ENCODE measurements at regions not wholly inside any gene's neighbourhood (a gene's known extent, or its start where the extent isn't known, plus 50 kb on each side); places are given as distances from the start of the nearest gene placed in this dataset.

DNA sequence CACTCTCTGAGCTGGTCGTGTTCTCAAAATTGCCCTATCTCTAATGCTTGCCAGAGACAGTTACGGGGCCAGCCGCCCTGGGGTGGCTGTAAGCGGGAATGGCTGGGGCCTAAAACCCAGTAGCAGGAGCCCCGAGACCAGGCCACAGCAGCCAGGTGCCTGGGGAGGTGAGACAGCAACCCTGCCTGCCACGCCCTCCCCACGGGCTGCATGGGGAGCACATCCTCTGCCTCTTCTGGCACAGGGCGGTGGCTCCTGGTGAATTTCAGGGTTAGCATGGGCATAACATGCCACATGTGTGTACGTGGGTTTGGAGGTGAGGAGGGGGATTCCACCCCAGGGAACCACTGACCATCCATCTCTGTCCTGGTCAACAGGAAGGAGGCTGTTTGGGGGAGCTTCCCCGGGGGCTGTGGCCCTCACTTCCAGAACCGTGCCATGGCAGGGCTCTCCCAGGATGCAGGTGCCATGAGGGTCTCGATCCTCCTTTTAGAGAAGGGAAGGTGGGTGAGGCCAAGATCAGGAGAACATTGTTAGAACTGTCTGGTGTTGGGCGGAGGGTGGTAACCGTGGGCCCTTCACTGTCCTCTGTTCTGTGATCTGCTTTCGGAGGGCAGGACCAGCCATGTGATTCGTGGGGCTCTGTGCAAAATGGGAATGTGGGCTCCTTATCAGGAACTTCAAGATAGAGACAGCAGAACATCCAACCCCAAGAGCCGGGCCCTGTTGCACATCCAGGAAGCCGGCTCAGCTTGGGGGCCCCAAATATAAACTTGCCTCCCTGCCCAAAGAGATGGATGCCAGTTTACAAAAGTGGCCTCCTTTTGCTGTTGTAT is 312.2 kb upstream of the DIO3 start:
- no peaks in the 10 kb centered on the region for H3K4me1 ChIP-seq
- DNase-seq, result no peak
- H3K4me3 ChIP-seq (ENCODE audit: low read depth, low read length), result no peak overlapping the region
- H3K36me3 ChIP-seq, result no peaks in the 10 kb centered on the region
- no peaks in the 10 kb centered on the region for H3K27me3 ChIP-seq
- TF ChIP-seq, protein P1, sequence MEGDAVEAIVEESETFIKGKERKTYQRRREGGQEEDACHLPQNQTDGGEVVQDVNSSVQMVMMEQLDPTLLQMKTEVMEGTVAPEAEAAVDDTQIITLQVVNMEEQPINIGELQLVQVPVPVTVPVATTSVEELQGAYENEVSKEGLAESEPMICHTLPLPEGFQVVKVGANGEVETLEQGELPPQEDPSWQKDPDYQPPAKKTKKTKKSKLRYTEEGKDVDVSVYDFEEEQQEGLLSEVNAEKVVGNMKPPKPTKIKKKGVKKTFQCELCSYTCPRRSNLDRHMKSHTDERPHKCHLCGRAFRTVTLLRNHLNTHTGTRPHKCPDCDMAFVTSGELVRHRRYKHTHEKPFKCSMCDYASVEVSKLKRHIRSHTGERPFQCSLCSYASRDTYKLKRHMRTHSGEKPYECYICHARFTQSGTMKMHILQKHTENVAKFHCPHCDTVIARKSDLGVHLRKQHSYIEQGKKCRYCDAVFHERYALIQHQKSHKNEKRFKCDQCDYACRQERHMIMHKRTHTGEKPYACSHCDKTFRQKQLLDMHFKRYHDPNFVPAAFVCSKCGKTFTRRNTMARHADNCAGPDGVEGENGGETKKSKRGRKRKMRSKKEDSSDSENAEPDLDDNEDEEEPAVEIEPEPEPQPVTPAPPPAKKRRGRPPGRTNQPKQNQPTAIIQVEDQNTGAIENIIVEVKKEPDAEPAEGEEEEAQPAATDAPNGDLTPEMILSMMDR (IDR thresholded peaks at IDR 0.05; ENCODE audit: low read depth, low read length), result no peak
- no peaks in the 10 kb centered on the region for H3K9me3 ChIP-seq

DNA sequence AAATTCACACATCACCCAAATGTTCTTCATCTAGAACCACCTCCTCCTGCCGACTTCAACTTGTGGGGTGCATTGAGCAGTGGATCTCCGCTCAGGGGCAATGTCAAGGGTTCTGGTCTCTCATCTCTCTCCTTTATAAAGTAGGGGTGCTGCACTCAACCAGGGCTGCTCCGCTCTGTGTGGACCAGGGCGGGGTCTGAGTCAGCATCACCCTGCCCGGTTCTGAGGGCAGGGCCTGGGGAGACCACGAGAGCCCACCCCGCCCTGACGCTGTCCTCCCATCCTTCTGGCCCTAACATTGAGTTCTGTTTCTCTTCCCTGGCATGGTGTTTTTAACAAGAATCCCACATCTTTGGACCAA is 311.6 kb upstream of the DIO3 start:
- no peak overlapping the region for H3K4me3 ChIP-seq (ENCODE audit: low read depth, low read length)
- H3K9me3 ChIP-seq, result no peaks in the 10 kb centered on the region
- H3K27me3 ChIP-seq, result no peaks in the 10 kb centered on the region
- no peak for DNase-seq
- no peaks in the 10 kb centered on the region for H3K4me1 ChIP-seq
- TF ChIP-seq, protein P1 (IDR thresholded peaks at IDR 0.05; ENCODE audit: low read depth, low read length), result no peak
- H3K36me3 ChIP-seq, result no peaks in the 10 kb centered on the region

DNA sequence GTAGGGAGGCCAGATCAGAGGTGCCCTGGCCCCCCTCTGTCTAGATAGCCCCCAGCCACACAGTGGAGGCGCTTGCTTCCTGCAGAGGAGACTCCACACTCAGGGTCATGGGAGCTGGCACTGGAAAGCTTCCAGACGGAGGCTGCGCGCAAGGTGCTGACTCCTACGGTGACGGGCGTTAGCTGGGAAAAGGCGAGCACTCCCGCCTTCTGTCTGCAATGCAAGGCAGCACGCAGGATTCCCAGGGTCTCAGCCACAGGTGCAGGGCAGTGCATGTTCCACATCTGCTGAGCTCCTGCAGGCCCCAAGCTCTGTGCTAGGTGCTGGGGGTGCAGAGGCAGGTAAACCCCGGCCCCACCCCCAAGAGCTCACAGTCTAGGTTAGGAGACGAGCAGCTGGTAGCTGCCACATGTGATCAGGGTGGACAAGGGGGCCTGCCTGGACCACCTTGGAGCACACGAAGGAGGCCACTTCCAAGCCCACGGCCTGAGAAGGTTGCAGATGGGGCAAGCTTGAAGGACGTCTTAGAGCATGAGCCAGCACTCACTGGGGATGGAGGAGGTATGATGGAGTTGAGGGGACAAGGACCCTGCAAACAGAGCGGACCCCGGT is 310.9 kb upstream of the DIO3 start:
- DNase-seq, result no peak
- Histone ChIP-seq H3K36me3 (no peaks in the 10 kb centered on the region), H3K4me1 (no peaks in the 10 kb centered on the region), H3K4me3 (ENCODE audit: low read depth, low read length) (no peak overlapping the region), H3K9me3 (no peaks in the 10 kb centered on the region), H3K27me3 (no peaks in the 10 kb centered on the region)
- TF ChIP-seq, protein P1 (IDR thresholded peaks at IDR 0.05; ENCODE audit: low read depth, low read length), result no peak

DNA sequence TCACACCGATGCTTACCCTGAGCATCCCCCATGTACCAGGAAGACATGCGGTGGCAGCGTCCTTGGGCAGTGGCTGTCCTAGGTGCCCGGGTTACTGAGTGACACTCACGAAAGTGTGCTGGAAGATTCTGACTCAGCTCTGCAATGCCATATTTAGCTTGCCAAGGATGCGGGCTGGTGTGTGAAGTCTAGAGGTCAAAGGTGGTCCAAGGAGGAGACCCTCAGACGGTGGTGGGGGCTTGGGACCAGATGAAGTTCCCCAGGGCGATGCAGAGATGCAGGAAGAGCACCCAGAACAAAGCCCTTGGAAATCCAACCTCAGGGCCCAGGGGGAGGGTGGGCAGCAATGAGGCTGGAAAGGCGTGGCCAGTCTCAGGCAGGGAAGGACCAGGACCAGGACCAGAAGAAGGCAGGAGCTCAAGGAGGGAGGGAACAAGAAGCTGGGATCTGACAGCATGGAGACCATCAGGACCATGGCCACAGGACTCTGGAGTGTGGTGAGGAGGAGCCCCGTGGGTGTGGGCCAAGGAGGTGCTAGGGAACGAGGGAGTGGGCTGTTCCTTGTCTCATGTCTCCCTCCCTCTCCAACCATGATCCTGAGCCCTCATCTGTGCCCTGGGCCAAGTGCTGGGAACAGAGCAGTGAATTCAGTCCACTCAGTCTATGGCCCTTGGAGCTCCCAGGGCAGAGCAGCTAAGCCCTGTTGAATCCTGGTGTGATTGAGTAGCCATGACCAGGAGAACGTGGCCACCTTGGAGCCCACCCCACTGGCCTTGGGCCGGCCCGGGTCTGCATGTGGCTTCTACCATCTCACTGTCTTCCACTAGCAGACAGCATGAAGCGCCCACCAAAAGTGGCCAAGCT is 310.1 kb upstream of the DIO3 start:
- no peak for DNase-seq
- no peaks in the 10 kb centered on the region for H3K36me3 ChIP-seq
- TF ChIP-seq, protein P1 (IDR thresholded peaks at IDR 0.05; ENCODE audit: low read depth, low read length), result no peak
- H3K27me3 ChIP-seq, result no peaks in the 10 kb centered on the region; the same call in 1 of the 2 replicates
- no peaks in the 10 kb centered on the region for H3K4me1 ChIP-seq
- H3K9me3 ChIP-seq, result no peaks in the 10 kb centered on the region
- H3K4me3 ChIP-seq (ENCODE audit: low read depth, low read length), result no peak overlapping the region

DNA sequence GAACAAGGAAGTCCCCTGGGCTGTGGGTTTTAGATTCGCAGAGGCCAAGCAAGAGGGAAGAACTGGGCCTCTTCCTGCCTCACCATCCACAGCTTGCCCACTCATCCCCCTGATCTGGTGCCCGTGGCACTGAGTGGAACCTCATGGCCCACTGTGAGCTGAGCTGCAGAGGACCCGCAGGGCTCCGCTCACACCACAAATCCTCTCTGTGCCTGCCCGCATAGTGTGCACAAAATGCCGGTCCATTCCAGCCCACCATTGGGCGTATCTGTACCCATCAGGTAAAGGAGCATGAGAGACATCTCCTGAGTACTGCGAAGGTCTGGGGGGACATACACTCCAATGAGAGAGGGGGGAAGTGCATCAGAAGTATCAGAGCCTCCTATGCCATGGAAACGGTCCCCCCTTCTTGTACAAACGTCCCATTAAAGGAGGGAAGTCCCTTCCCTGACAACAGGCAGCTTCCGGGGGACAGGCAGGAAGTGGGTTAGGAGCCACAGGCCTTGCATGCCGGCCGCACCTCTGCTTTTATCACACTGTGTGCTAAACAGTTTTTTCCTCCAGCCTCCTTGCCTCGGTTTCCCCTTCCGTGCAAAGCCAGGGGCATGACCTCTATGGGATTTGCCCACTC is 309.4 kb upstream of the DIO3 start:
- TF ChIP-seq, protein P1 (IDR thresholded peaks at IDR 0.05; ENCODE audit: low read depth, low read length), result no peak
- Histone ChIP-seq H3K9me3 (no peaks in the 10 kb centered on the region), H3K36me3 (no peaks in the 10 kb centered on the region), H3K4me1 (no peaks in the 10 kb centered on the region), H3K27me3 (peaks cover 1% of the 10 kb centered on the region; the same call in 1 of the 2 replicates), H3K4me3 (ENCODE audit: low read depth, low read length) (no peak overlapping the region)
- DNase-seq, result no peak

Measured in BE2C (cell line).